ENCODE measurements at regions not wholly inside any gene's neighbourhood (a gene's known extent, or its start where the extent isn't known, plus 50 kb on each side); places are given as distances from the start of the nearest gene placed in this dataset.
"Not testable (repeated sequence)": the region's sequence is repeated elsewhere in the genome, so short reads cannot be mapped to it uniquely, and the experiment has no call there.

GRCh38 chr1:83118472-83118871 lies 880.5 kb downstream of the TTLL7 start:
- ChIA-PET POLR2A (ENCODE audit: low non-redundant PET) (no interaction called here), CTCF (no interaction called here)
- TF ChIP-seq CTCF (conservative IDR thresholded peaks at IDR 0.05; ENCODE audit: low read depth), result no peak

DNA sequence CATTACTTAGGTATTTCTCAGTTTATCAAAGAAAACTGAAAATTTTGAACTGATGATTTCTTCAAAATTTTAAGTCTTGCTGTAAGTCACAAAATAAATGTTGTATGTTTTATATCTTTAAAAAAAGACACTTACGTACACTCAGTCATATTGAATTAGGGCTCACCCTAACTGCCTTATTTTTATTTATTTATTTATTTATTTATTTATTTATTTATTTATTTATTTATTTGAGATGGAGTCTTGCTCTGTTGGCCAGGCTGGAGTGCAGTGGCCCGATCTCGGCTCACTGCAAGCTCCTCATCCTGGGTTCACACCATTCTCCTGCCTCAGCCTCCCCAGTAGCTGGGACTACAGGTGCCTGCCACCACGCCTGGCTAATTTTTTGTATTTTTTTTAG lies 881.9 kb downstream of the TTLL7 start:
- POLR2A ChIA-PET (ENCODE audit: low non-redundant PET); H3K27ac ChIP-seq; CTCF ChIA-PET; DNase-seq (ENCODE audit: low spot score): not testable (repeated sequence)

More at GRCh38 chr1:83118472-83118871, 880.5 kb downstream of the TTLL7 start:
- DNase-seq (ENCODE audit: low spot score), result no peak
- H3K27ac ChIP-seq, result no peak overlapping the region

DNA sequence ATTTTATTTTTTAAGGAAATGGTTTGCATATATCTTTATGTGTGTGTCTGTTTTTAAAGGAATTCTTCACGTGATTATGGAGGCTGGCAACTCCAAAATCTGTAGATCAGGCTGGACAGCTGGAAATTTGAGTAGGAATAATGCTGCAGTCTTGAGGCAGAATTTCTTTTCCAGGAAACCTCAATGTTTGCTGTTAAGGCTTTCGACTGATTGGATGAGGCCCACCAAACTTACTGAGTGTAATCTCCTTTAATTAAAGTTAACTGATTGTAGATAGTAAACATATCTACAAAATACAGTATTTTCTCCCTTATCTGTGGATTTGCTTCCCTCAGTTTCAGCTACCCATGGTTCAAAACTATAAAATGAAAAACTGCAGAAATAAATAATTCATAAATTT lies 883.1 kb downstream of the TTLL7 start:
- no peak for TF ChIP-seq CTCF (conservative IDR thresholded peaks at IDR 0.05; ENCODE audit: low read depth)
- CTCF ChIA-PET, result interaction anchor here (0.6 kb wide), 1 partner anchor 420 kb away, joined by 3 read pairs; no protein-coding TSS in a partner anchor
- POLR2A ChIA-PET (ENCODE audit: low non-redundant PET), result no interaction called here
- DNase-seq (ENCODE audit: low spot score), result no peak
- H3K27ac ChIP-seq, result no peak overlapping the region

GRCh38 chr1:83114136-83114834 lies 884.6 kb downstream of the TTLL7 start:
- no peak overlapping the region for H3K27ac ChIP-seq
- ChIA-PET CTCF (interaction anchor here (0.6 to 0.7 kb wide), 2 partner anchors 140 to 774 kb away, joined by 3 read pairs; no protein-coding TSS in a partner anchor), POLR2A (ENCODE audit: low non-redundant PET) (no interaction called here)
- no peak for DNase-seq (ENCODE audit: low spot score)
- no peak for TF ChIP-seq CTCF (conservative IDR thresholded peaks at IDR 0.05; ENCODE audit: low read depth)

DNA sequence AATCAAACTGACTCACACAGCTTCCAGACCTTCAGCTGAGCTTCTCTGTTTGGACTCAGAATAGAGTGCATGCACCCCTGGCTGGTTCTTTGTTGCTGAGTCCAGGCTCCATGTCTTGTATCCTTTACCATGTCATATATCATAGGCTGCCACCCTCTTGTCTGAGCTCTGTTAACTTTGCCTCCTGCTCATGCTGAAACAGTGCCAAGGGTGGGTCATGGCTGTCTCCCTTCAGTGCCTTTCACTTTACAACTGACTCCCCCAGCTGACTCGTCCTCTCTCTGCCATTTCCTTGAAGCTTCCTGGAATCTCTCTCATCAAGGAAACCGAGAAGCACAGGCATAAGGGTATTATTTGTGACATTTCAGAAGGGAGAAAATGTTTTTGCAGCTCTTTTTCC lies 885.3 kb downstream of the TTLL7 start:
- no peak overlapping the region for H3K27ac ChIP-seq
- ChIA-PET CTCF (no interaction called here), POLR2A (ENCODE audit: low non-redundant PET) (no interaction called here)
- DNase-seq (ENCODE audit: low spot score), result no peak
- no peak for TF ChIP-seq CTCF (conservative IDR thresholded peaks at IDR 0.05; ENCODE audit: low read depth)

GRCh38 chr1:83112248-83112885 lies 886.6 kb downstream of the TTLL7 start:
- no peak overlapping the region for H3K27ac ChIP-seq
- ChIA-PET CTCF (no interaction called here), POLR2A (ENCODE audit: low non-redundant PET) (no interaction called here)
- DNase-seq (ENCODE audit: low spot score), result no peak
- TF ChIP-seq CTCF (conservative IDR thresholded peaks at IDR 0.05; ENCODE audit: low read depth), result no peak

- no peak for TF ChIP-seq CTCF (conservative IDR thresholded peaks at IDR 0.05; ENCODE audit: low read depth)
- ChIA-PET CTCF (no interaction called here), POLR2A (ENCODE audit: low non-redundant PET) (no interaction called here)
- no peak for DNase-seq (ENCODE audit: low spot score)
- no peak overlapping the region for H3K27ac ChIP-seq
Observed at GRCh38 chr1:83110156-83110555, 888.8 kb downstream of the TTLL7 start.
